GM12878 (cell line): ENCODE measurements at regions not wholly inside any gene's neighbourhood (a gene's known extent, or its start where the extent isn't known, plus 50 kb on each side); places are given as distances from the start of the nearest gene placed in this dataset.

Experiments
- ATAC-seq: fragments of 200-7000 bp; cut with Tn5 transposase; 3 replicates; pipeline ENCODE4 v1.9.1; 2020; ENCODE audit warnings: mild to moderate bottlenecking, moderate library complexity
- BruUV-seq: library from RNA; stranded (reverse); fragments of 400-500 nt; replicated peaks from 2 replicates; lab custom pipeline; 2021; lab: Mats Ljungman, UMichigan
- CTCF ChIA-PET: fragments of 300-600 bp; sonication (Branson Sonifier 250); formaldehyde crosslinking; extraction: SDS; loops from one replicate; lab custom pipeline; 2021; ENCODE audit warnings: inconsistent platforms; lab: Yijun Ruan, JAX
- POLR2A ChIA-PET: fragments of 350-600 bp; formaldehyde crosslinking; extraction: SDS; loops from one replicate; lab custom pipeline; 2021; ENCODE audit warnings: inconsistent platforms; lab: Charles Lee
- RAD21 ChIA-PET: fragments of 300-600 bp; sonication (Branson Sonifier 250); formaldehyde crosslinking; loops from one replicate; lab custom pipeline; 2023; ENCODE audit warnings: antibody characterized with exemption; ENCODE audit not compliant: unreplicated experiment; lab: Charles Lee
- SMC1A ChIA-PET: fragments of 300-600 bp; sonication (Branson Sonifier 250); formaldehyde crosslinking; loops from one replicate; lab custom pipeline; 2023; ENCODE audit not compliant: unreplicated experiment, uncharacterized antibody; lab: Charles Lee
- DNase-seq: peaks from one replicate; pipeline ENCODE4 v3.0.0-alpha.2; 2011; ENCODE audit warnings: low read depth, low spot score
- FAIRE-seq: peaks from 3 replicates; lab custom pipeline; 2011; peaks lifted over from hg19 to GRCh38; lab: Jason Lieb, UNC
- H2AFZ ChIP-seq: 2 replicates; pipeline ENCODE4 v1.6.0; 2011; ENCODE audit warnings: low read depth, low read length, control low read depth; ENCODE audit not compliant: control insufficient read depth
- H3K27ac ChIP-seq: 2 replicates; pipeline ENCODE4 v1.5.1; 2011; ENCODE audit warnings: control low read depth; ENCODE audit not compliant: control insufficient read depth, insufficient read depth
- H3K27me3 ChIP-seq, 2 experiments: replicated peaks in 1 of 2; 2 replicates each; pipeline versions ENCODE4 v1.6.0 to v1.6.1; 2011; ENCODE audit warnings: low read length in 1 of 2; ENCODE audit not compliant: control insufficient read depth in 2 of 2, insufficient read depth in 2 of 2
- H3K36me3 ChIP-seq, 2 experiments: 2 replicates each; pipeline ENCODE4 v1.5.1; 2011; ENCODE audit warnings: low read length in 1 of 2; ENCODE audit not compliant: control insufficient read depth in 2 of 2, insufficient read depth in 2 of 2
- H3K4me1 ChIP-seq: 2 replicates; pipeline ENCODE4 v1.6.1; 2011; ENCODE audit warnings: mild to moderate bottlenecking, low read length, moderate library complexity, mixed read lengths; ENCODE audit not compliant: control insufficient read depth, insufficient read depth
- H3K4me2 ChIP-seq: 2 replicates; pipeline ENCODE4 v1.6.0; 2011; ENCODE audit warnings: control low read depth; ENCODE audit not compliant: control insufficient read depth, insufficient read depth
- H3K4me3 ChIP-seq: fragments of 200-600 bp; sonication (generic); 2 replicates; pipeline ENCODE4 v1.5.1; 2016
- H3K79me2 ChIP-seq: 2 replicates; pipeline ENCODE4 v1.6.0; 2011; ENCODE audit warnings: low read length; ENCODE audit not compliant: control insufficient read depth, insufficient read depth
- H3K9ac ChIP-seq: 2 replicates; pipeline ENCODE4 v1.8.0; 2011; ENCODE audit warnings: low read length, control low read depth, mixed read lengths; ENCODE audit not compliant: control insufficient read depth, insufficient read depth
- H3K9me3 ChIP-seq: replicated peaks from 3 replicates; pipeline ENCODE4 v1.5.1; 2011; ENCODE audit warnings: mild to moderate bottlenecking, low read length; ENCODE audit not compliant: control insufficient read depth, insufficient read depth
- H4K20me1 ChIP-seq: 2 replicates; pipeline ENCODE4 v1.6.0; 2011; ENCODE audit not compliant: control insufficient read depth, insufficient read depth
- HCFC1 ChIP-seq: fragments of 150-350 bp; IDR thresholded peaks from 2 replicates; pipeline ENCODE4 v1.6.1; 2014; ENCODE audit warnings: low read length
- KDM1A ChIP-seq: fragments of 200-600 bp; sonication (generic); IDR thresholded peaks from 2 replicates; pipeline ENCODE4 v1.6.1; 2016; ENCODE audit warnings: borderline replicate concordance
- MTA3 ChIP-seq: IDR thresholded peaks from 2 replicates; pipeline ENCODE4 v1.6.1; 2012; ENCODE audit warnings: low read length, inconsistent platforms, borderline replicate concordance
- MYB ChIP-seq: fragments of 150-350 bp; IDR thresholded peaks from 2 replicates; pipeline ENCODE4 v1.6.1; 2014; ENCODE audit warnings: mild to moderate bottlenecking, low read depth, low read length, borderline replicate concordance
- NFIC ChIP-seq: IDR thresholded peaks from 2 replicates; pipeline ENCODE4 v1.6.1; 2012; ENCODE audit warnings: low read depth, mild to moderate bottlenecking, inconsistent platforms, low read length, moderate library complexity
- NR2C1 ChIP-seq: fragments of 450-650 bp; IDR thresholded peaks from 2 replicates; pipeline ENCODE4 v1.6.1; 2017; ENCODE audit warnings: antibody characterized with exemption, mild to moderate bottlenecking, moderate library complexity
- PAX8 ChIP-seq: fragments of 450-650 bp; IDR thresholded peaks from 2 replicates; pipeline ENCODE4 v1.6.1; 2017; ENCODE audit warnings: mild to moderate bottlenecking, moderate library complexity
- SREBF1 ChIP-seq: IDR thresholded peaks from 2 replicates; pipeline ENCODE4 v1.6.1; 2012; ENCODE audit warnings: mild to moderate bottlenecking, low read length
- WGBS: methylation state at CpG from one replicate; pipeline ENCODE4 v1.1.6; 2016; ENCODE audit warnings: low lambda C conversion rate; ENCODE audit not compliant: insufficient replicate concordance, insufficient coverage; ENCODE audit errors: missing lambda C conversion rate; 5-methylcytosine and 5-hydroxymethylcytosine counted together
- in situ Hi-C: fragments of 300-500 bp; cut with MboI; formaldehyde crosslinking; loops from 9 replicates; pipeline ENCODE4 v1.14.3; 2018; ENCODE audit warnings: mixed read lengths
- intact Hi-C: fragments of 100-400 bp; cut with micrococcal nuclease; formaldehyde crosslinking; loops from one replicate; pipeline ENCODE4 v1.14.2; 2022; ENCODE audit not compliant: unreplicated experiment
- TF ChIP-seq, protein P1 (sequence below): IDR thresholded peaks from 2 replicates; pipeline ENCODE4 v1.6.1; 2012; ENCODE audit warnings: low read depth, low read length, improper control_type of control experiment
- TF ChIP-seq, protein P2 (sequence below): fragments of 150-350 bp; IDR thresholded peaks from 2 replicates; pipeline ENCODE4 v1.6.1; 2016; ENCODE audit warnings: low read depth, low read length
- TF ChIP-seq, protein P3 (sequence below): fragments of 450-650 bp; IDR thresholded peaks from 2 replicates; pipeline ENCODE4 v1.6.1; 2014; ENCODE audit warnings: mild to moderate bottlenecking
- TF ChIP-seq, protein P4 (sequence below): fragments of 450-650 bp; IDR thresholded peaks from 2 replicates; pipeline ENCODE4 v1.6.1; 2017; ENCODE audit warnings: mild to moderate bottlenecking, low read depth, inconsistent platforms; ENCODE audit not compliant: poor library complexity, severe bottlenecking

DNA sequence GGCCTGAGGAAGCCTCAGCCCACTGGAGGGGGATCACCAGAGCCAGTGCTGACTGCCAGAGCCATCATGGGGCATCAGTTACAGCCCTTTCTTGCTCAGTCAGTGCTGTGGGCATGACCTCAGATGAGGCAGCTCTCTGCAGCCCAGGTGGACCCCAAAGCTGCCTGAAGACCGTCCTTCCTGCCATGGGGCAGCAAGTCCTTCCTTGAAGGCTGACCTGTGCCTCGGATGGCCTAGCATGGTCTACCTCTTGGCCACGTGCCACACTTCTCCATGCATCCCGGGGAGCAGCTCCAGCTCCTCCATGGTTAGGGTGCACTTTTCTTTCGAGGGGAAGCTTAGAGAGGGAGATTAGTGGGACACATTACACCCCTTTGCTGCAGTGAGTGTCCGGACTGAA lies 233.4 kb downstream of the VAPA start (continued):
- TF ChIP-seq, protein P1, sequence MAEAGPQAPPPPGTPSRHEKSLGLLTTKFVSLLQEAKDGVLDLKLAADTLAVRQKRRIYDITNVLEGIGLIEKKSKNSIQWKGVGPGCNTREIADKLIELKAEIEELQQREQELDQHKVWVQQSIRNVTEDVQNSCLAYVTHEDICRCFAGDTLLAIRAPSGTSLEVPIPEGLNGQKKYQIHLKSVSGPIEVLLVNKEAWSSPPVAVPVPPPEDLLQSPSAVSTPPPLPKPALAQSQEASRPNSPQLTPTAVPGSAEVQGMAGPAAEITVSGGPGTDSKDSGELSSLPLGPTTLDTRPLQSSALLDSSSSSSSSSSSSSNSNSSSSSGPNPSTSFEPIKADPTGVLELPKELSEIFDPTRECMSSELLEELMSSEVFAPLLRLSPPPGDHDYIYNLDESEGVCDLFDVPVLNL: no peak
- TF ChIP-seq NR2C1 (no peak), SREBF1 (no peak), NFIC (no peak), MTA3 (no peak), PAX8 (no peak), KDM1A (no peak)
- TF ChIP-seq, protein P2, sequence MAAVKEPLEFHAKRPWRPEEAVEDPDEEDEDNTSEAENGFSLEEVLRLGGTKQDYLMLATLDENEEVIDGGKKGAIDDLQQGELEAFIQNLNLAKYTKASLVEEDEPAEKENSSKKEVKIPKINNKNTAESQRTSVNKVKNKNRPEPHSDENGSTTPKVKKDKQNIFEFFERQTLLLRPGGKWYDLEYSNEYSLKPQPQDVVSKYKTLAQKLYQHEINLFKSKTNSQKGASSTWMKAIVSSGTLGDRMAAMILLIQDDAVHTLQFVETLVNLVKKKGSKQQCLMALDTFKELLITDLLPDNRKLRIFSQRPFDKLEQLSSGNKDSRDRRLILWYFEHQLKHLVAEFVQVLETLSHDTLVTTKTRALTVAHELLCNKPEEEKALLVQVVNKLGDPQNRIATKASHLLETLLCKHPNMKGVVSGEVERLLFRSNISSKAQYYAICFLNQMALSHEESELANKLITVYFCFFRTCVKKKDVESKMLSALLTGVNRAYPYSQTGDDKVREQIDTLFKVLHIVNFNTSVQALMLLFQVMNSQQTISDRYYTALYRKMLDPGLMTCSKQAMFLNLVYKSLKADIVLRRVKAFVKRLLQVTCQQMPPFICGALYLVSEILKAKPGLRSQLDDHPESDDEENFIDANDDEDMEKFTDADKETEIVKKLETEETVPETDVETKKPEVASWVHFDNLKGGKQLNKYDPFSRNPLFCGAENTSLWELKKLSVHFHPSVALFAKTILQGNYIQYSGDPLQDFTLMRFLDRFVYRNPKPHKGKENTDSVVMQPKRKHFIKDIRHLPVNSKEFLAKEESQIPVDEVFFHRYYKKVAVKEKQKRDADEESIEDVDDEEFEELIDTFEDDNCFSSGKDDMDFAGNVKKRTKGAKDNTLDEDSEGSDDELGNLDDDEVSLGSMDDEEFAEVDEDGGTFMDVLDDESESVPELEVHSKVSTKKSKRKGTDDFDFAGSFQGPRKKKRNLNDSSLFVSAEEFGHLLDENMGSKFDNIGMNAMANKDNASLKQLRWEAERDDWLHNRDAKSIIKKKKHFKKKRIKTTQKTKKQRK: no peak

DNA sequence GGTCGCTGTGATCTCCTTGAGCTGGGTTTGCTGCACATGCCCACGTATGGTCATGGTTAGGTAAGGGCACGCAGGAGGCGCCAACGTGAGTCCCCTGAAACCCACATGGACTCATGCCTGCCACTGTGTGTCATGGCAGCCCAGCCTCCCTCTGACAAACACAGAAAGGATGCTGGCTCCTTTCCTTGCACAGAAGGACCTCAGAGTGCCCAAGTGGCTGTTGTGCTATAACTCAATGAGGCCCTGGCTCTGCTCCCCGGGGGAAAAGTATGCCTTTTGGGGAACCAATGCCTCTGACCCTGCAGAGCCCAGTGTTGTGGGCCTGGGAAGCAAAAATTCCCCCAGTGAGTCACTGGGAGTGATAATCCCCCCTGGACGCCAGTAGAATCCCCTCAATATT lies 233.9 kb downstream of the VAPA start:
- BruUV-seq: no TSS peak
- DNase-seq: no peak
- Histone ChIP-seq H3K4me1 (no peaks in the 10 kb centered on the region), H3K9me3 (no peaks in the 10 kb centered on the region)
- TF ChIP-seq, protein P3, sequence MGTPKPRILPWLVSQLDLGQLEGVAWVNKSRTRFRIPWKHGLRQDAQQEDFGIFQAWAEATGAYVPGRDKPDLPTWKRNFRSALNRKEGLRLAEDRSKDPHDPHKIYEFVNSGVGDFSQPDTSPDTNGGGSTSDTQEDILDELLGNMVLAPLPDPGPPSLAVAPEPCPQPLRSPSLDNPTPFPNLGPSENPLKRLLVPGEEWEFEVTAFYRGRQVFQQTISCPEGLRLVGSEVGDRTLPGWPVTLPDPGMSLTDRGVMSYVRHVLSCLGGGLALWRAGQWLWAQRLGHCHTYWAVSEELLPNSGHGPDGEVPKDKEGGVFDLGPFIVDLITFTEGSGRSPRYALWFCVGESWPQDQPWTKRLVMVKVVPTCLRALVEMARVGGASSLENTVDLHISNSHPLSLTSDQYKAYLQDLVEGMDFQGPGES: no peak
- TF ChIP-seq HCFC1 (no peak), MYB (no peak)
- TF ChIP-seq, protein P4, sequence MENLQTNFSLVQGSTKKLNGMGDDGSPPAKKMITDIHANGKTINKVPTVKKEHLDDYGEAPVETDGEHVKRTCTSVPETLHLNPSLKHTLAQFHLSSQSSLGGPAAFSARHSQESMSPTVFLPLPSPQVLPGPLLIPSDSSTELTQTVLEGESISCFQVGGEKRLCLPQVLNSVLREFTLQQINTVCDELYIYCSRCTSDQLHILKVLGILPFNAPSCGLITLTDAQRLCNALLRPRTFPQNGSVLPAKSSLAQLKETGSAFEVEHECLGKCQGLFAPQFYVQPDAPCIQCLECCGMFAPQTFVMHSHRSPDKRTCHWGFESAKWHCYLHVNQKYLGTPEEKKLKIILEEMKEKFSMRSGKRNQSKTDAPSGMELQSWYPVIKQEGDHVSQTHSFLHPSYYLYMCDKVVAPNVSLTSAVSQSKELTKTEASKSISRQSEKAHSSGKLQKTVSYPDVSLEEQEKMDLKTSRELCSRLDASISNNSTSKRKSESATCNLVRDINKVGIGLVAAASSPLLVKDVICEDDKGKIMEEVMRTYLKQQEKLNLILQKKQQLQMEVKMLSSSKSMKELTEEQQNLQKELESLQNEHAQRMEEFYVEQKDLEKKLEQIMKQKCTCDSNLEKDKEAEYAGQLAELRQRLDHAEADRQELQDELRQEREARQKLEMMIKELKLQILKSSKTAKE: no peak
- TF ChIP-seq, all 136 proteins: peak for 0
- ChIA-PET SMC1A (no interaction called here), CTCF (no interaction called here), POLR2A (no interaction called here), RAD21 (no interaction called here)
- FAIRE-seq (no peak), ATAC-seq (no peak)
- no peak overlapping the region for H2AFZ ChIP-seq
- no peaks in the 10 kb centered on the region for H3K79me2 ChIP-seq
- no peaks in the 10 kb centered on the region for H4K20me1 ChIP-seq
- in situ Hi-C loops (no loop called here), intact Hi-C loops (no loop called here)
- H3K4me3 ChIP-seq: no peak overlapping the region
- no peak overlapping the region for H3K27ac ChIP-seq
- H3K4me2 ChIP-seq: no peak overlapping the region
- no peaks in the 10 kb centered on the region for H3K36me3 ChIP-seq
- H3K9ac ChIP-seq: no peak overlapping the region
- 18% methylated on average over 6 of the region's 7 CpGs for WGBS
- H3K27me3 ChIP-seq: peaks cover 0 to 3% of the 10 kb centered on the region in 2 experiments; a peak in 1 of 4 replicates
